Right lung (tissue), 2 donors: ENCODE measurements at regions not wholly inside any gene's neighbourhood (a gene's known extent, or its start where the extent isn't known, plus 50 kb on each side); places are given as distances from the start of the nearest gene placed in this dataset.
"Not testable (repeated sequence)": the region's sequence is repeated elsewhere in the genome, so short reads cannot be mapped to it uniquely, and the experiment has no call there.

Source experiments
- DNase-seq, 2 donors: peaks; one replicate each; pipeline ENCODE4 v3.0.0-alpha.2; 2013

DNA sequence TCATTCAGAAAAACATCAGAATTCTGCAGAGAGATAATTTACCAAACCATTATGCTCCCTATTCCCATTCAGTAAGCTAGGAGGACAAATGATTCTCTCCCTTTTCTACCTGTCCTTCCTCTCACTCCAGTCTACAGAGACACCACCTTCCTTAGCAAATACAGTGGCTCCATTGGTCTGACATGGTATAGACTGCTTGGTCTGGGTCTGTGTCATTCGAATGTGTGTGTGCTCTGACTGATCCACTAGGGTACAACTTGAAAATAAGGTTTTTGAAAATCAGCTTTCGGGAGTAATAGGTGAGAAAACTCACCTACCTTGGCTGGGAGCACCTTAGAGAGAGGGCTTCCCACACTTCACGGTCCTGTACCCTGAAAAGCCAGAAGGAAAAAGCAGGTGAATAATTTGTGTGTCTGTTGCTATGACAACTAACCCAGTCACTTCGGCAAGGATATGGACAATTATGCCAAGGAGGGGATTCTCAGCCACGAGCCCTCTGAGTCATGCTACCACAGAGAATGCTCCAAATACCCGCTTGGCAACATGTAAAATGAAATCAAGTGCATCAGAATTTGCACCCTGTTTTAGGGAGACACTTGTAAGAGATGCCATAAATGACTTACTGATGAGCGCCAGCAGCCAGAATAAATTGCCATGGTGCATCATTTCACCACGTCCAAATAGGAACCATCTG lies 114.5 kb upstream of the PRKCQ start:
- DNase-seq: no peak

DNA sequence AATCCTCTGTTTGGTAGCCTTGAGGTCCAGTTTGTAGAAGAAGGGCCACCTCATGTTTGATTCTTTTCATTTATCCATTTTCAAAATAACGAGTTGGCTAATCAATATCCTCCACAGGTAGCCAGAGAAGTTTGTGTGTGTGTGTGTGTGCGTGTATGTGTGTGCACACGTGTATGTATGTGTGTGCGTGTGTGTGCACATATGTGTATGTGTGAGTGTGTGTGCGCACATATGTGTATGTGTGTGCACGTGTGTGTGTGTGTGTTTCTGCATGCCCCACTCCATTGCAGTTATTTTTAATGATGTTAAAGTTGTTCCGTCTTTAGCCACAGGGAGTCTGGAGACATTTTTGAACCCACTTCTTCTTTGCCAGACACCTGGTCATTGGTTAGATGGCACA lies 112.8 kb upstream of the PRKCQ start:
- no peak for DNase-seq

DNA sequence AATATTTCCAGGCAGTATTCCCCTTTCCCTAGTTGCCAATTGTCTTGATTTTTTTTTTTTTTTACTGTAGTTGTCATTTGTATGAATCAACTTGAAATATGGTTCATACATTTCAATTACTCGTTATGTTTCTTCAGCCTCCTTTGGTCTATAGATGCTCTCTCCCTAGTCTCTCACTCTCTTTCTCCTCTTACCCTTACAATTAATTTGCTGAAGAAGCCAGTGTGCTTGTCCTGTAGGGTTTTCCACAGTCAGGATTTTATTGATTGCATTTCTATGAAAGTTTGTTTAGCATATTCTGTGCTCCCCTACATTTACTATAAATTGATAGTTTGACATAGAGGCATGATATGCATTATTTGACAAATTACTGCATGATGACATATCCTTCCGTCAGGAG lies 112.0 kb upstream of the PRKCQ start:
- DNase-seq: no peak

DNA sequence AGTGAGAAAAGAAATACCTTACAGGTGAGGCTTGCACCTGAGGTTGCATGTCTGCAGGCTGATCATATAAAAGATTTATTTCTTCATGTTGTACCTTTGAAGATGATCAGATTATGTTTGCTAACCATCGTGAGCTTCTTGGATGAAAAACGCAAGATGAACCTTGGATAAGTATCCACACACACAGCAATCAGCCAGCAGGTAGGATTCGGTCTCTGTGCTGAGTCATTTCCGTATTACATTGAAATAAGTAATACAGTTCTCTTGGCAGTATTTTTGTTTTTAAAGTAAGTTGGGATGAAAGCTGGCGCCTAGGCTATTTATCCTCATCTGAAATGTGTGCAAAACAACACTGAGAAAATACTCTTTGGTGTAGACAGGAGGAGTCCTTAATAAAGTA lies 109.0 kb upstream of the PRKCQ start:
- no peak for DNase-seq

DNA sequence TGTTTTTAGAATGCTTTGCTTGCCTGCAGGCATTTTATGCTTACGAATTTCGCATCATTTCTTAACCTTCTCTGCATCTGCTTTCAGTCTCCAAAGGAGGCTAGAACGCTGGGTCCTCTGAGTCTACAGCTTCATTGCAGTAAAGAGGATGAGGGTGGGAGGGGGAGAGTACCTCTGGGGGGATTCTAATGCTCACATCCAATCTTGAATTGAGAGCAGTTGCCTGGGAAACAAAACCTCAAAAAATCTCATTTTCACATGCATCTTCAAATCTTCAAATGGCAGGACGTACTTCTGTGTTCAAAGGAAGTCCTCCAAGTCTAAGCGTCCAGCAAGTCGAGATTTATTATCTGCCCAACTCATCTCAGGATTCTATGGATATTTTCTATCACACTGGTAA lies 100.7 kb upstream of the PRKCQ start:
- no peak for DNase-seq

DNA sequence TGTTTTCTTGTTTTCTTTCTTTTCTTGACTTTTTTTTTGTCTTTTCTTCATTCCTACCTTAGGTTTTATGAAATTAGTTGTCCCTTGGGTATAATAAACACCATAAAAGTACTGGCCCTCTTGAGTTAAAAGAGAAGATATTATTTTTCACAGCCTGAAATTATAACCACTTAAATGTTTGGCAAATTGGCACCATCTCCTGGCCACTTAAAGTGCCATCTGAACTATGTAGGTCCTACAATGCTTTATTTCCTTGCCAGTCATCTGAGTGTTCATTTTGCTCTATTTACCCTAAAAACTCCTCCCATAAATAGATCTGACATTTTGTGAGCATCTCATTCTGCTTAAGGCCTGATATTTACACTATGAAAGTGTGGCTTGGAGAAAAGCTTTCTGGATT lies 98.9 kb upstream of the PRKCQ start:
- no peak for DNase-seq

DNA sequence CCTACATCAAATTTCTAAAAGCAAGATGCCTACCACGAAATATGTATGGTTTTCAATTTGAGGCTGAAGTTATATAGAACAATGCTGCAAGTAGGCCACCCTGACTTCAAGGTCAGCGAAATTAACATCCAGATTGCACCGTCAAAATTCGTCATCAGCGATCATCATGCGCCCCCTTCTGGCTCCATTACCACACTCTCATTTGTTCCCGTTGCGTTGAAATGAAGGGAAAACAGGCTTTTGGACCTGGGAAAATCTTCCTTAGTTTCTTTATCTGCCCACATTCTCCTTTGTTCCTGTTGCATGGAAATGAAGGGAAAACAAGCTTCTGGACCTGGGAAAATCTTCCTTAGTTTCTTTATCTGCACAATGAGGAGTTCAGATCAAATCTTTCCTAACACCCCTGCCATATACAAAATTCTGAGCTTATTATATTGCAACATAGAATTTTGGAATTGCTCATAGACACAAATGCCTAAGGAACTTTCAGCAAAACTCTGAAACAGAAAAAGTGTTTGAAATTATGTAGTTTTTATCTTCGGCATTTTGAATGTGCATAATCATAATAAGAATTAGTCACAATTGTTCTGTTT lies 98.2 kb upstream of the PRKCQ start:
- DNase-seq: peak; percentile 30 to 42

DNA sequence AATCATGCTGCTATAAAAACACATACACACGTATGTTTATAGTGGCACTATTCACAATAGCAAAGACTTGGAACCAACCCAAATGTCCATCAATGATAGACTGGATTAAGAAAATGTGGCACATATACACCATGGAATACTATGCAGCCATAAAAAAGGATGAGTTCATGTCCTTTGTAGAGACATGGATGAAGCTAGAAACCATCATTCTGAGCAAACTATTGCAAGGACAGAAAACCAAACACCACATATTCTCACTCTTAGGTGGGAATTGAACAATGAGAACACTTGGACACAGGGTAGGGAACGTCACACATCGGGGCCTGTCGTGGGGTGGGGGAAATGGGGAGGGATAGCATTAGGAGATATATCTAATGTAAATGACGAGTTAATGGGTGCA lies 97.1 kb upstream of the PRKCQ start:
- DNase-seq: not testable (repeated sequence)

DNA sequence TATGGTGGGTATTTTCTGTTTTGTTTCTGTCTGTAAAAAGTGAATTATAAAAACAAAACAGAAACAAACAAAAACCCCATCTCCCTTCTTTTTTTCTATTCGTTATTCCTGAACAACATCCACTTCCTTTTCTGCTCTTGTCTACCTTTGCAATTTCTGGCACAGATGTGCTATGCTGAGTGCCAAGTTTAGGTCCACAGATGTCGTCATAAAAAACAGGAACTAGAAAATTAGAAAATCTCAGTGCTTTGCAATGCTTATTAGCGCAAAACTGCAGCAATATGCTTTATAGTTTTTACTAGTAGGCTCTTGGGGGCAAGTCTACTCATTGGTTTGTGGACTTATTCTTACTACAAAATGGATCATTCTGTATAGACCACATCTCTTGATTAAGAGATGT lies 94.2 kb upstream of the PRKCQ start:
- no peak for DNase-seq

DNA sequence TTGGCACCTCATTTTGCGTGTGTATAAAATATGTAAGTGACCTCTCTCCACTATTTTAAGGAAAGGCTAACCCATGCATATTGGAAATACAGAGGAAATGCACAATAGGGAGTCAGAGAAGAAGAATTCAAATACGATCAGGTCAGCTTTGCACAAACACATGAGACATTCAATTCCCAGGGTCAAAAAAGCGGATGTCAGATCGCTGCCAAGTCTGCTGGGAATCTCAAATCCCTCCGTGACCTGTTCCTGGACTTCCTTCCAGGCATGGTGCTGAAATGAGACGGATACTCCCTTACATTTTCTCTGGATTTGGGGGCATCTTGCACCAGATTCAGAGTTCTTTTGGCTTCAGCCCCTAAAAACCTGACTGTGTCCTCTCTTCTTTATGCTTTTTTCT lies 91.9 kb upstream of the PRKCQ start:
- DNase-seq: no peak

DNA sequence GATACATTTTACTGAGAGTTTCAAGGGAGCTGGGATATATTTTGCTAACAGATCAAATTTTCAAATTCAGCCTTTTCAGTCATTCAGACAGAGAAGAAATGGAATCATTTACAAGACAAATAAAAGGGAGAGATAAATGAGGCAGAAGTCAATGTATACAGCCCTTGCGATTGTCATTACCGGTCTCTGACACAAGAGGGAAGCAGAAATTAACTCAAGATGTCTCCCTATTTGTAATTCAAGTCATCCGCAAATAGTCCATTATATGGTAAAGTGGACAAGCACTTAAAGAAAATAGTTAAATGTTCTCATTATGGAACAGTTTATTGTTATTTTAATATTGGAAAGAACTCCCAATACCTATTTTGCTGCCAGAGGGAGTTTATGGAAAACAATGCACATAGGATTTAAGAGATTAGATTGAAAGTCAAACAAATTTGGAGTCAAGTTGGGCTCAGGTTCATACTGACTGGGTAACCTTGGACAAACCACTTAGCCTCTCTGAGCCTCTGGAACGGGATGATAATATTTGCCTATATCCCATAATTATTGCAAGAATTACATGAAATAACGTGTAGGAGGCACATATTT lies 89.3 kb upstream of the PRKCQ start:
- DNase-seq: peak in 1 of 2 donors; percentile 32

DNA sequence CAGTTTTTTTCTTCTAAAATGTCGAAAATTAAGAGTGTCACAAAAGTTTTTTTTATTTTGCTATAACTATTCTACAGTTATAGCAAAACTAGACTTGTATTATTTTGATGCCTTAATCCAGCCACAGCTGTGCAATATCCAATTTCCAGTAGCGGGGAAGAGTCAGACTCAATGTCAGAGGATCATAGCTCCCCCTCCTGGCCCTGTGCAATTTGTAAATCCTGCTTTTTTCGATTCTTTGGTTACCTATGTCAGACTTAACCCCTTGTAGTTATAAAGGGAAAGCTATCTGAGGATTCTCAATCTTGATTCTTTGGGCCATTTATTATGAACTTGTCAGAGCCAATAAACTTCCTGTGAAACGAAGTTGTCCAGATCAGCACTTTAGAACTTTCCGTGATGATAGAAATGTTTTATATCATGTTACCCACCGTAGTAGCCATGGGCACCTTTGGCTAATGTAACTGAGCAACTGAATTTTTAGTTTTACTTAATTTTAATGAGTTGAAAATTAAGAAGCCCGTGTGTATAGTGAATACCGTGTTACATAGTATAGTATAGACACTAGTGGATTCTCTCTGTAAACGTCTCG lies 87.7 kb upstream of the PRKCQ start:
- peak in 1 of 2 donors; percentile 17 for DNase-seq

DNA sequence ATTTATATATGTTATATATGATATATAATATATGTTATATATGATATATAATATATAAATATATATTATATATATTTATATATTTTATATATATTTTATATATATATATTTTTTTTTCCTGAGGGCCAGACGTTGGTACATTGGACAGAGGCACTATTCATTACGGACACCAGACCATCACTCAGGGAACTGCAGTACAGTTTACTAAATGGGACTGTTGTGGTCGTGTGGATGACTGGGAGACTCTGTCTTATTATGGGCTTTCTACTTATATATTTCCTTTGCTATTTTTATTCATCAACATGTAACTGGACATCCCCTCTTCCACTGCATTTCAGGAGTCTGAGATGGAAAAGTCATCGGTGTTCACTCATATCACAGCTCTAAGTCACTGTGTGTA lies 87.1 kb upstream of the PRKCQ start:
- DNase-seq: no peak

DNA sequence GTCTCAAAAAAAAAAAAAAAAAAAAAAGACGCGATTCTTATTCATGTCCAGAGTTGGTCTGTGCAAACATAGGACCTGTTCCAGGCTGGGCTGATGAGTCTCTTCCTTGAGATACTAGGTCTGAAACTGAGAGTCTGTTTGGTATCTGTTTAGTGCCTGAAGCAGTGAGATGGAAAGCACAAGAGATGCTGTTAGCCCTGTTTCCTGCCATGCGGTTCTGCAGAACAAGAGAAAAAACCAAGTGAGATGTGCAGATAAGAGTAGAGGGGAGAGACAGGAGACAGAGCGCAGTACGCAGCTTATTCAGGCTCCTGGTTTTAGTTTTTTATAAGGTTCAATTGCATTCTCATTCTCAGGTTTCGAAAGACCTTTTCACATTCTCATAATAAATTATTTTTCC lies 85.8 kb upstream of the PRKCQ start:
- DNase-seq: no peak

DNA sequence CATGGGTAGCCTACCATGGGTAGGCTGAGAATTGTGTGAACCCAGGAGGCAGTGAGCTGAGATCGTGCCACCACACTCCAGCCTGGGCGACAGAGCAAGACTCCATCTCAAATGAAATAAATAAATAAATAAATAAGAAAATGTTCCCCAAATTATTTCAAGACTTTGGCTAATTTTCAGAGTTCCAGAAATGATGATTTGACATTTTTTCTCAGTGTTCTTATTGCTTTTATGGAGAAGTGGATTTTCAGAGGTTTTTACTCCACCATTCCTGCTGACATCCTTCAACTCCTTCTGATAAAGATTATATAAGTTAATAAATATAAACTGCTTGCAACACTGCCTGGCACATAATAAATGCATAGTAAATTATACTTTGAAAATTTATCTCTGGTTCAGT lies 80.4 kb upstream of the PRKCQ start:
- DNase-seq: no peak

DNA sequence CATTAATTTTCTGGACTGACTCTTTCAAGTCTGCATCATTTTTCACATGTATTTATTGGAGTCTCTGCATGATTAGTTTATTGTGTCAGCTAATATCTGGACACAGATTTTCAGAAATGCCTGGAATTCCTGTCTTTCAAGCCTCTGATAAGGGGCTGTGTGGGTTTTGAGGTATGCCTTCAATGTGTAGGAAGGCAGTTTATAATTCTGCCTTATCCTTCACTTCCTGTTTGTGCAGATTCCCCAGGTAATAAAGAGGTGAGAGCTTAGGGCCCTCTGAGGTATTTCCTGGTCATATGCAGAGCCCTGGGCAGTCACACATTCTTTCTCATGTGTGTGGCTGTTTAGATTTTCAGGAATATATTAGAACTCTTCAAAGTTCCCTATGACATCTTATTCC lies 79.4 kb upstream of the PRKCQ start:
- DNase-seq: no peak

DNA sequence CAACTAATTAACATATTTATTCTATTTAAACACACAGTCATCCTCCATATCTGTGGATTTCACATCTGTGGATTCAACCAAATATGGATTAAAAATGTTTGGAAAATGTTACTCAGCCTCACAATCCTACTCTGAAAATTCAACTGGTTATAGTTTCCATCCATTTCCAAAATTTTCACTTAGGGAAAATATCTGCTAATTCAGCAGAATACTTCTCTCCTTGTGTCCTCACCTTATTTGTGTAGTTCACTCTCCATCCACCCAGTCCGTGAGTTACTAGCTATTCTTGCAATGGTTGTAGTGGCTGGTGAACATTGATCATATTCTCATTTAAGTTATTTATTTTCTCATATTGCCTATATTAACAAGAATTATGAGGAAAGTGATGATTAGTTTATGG lies 77.6 kb upstream of the PRKCQ start:
- DNase-seq: no peak

DNA sequence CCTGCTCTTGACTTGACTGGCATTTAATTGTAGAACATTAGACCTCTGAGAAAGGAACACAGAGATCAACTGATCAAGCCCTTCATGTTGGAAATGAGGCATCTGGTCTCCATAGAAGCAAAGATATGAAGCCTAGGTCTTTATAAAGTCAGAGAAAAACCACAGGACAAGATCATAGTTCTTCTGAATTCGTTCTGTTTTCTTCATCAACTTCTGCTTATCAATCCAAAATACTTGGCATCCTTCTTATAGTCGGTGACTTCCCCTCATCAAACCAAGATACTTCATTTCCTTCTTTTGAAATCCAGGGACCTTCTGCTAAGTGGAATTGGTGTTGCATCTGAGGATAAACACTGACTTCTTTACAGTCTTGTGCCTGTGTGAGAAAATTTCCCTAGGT lies 77.1 kb upstream of the PRKCQ start:
- no peak for DNase-seq

DNA sequence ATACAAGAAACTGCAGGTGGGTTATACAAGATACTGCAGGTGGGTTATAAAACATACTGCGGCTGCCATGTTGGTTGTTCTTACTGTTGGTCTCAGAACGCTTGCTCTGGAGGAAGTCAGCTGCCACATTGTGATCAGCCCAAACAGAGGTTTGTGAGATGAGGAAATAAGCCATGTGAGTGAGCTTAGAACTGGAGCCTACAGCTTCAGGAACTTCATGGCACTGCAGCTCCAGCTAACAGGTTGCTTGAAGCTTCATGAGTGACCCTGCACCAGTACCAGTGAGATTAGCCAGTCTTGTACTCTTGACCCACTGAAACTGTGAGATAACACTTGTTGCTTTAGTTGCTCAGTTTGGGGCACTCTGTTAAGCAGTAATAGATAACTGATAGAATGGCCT lies 74.5 kb upstream of the PRKCQ start:
- no peak for DNase-seq

DNA sequence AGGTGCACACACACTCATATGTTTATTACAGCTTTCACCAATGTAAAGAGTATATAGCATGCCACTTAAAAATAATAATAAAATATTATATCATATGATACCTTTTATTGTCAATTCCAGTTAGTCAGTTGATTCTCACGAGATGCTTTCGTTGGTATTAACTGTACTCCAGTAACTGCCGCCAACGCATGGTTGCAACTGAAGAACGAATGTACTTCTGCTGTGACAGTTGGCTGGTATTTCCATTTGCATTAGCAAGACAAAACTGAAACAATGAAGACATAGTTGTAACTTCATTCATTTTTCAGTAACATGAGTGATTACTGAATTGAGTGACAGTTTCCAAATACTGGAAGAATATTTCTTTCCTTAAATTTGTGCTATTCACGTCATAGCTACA lies 70.5 kb upstream of the PRKCQ start:
- DNase-seq: no peak

DNA sequence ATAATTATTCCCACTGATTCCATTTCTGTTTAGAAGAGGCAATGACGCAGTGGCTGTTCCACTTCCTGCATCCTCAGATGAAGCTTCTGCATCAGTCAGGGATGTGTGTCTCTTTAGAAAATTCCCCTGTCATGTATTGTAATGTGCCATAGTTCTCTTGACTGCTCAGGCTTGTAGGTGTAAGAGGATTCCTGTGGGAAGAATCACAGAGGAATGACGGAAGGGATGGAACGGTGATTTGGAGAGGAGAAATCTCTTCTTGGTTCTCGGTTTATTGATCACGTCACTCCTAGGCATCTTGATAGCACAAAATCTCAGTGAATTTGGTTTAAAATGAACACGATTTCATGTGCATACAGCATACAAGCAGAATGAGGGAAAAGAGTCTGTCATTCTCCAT lies 69.8 kb upstream of the PRKCQ start:
- DNase-seq: no peak

DNA sequence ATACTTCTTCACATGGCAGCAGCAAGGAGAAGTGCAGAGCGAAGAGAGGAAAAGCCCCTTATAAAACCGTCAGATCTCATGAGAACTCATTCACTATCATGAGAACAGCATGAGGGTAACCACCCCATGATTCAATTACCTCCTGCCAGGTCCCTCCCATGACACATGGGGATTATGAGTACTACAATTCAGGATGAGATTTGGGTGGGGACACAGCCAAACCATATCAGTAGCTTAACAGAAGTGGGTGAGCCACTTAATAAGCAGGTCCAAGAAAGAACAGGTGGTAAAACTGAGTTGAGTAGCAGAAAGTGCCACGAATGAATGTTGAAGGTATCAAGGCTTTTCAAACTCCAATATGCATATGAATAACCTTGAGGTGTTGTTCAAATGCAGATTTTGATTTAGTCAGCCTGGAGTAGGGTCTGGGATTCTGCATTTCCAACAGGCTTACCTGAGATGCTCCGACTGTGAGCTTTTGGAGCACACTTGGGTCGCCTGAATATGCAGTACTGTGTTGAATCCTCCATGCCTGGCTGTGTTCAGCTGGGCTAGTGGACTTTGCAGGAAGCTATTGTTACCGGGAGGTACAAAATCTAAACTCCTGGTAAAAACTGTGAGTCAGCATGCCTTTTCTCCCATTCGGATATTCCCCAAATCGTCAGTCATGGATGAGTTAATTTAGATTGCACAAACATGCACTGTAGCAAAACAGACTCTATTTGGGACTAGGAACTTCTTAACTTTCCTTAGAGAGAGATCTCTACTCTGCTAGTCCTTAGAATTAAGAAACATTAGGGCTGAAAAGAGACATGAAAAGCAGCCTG lies 69.0 kb upstream of the PRKCQ start:
- DNase-seq: no peak
